Loucy (cell line): ENCODE measurements at regions not wholly inside any gene's neighbourhood (a gene's known extent, or its start where the extent isn't known, plus 50 kb on each side); places are given as distances from the start of the nearest gene placed in this dataset.
A peak's percentile ranks its signal among the peaks of the same experiment; 100 is the strongest.
"Not testable (repeated sequence)": the region's sequence is repeated elsewhere in the genome, so short reads cannot be mapped to it uniquely, and the experiment has no call there.

Experiments used
- H2AFZ ChIP-seq: fragments of 200-600 bp; sonication (generic); 2 replicates; pipeline ENCODE4 v1.6.0; 2016; ENCODE audit warnings: antibody characterized with exemption, mild to moderate bottlenecking, low read length, moderate library complexity
- H3F3A ChIP-seq: fragments of 200-600 bp; 2 replicates; pipeline ENCODE4 v1.6.0; 2016; ENCODE audit warnings: antibody characterized with exemption, low read depth, mild to moderate bottlenecking
- H3K27me3 ChIP-seq: fragments of 200-600 bp; sonication (generic); 2 replicates; pipeline ENCODE4 v1.6.1; 2014; ENCODE audit warnings: low read length, mild to moderate bottlenecking; ENCODE audit not compliant: insufficient read depth, poor library complexity, severe bottlenecking
- H3K36me3 ChIP-seq: fragments of 200-600 bp; sonication (generic); 2 replicates; pipeline ENCODE4 v1.6.1; 2016; ENCODE audit warnings: low read length; ENCODE audit not compliant: insufficient read depth
- H3K4me1 ChIP-seq: fragments of 200-600 bp; sonication (generic); 2 replicates; pipeline ENCODE4 v1.5.1; 2014; ENCODE audit warnings: low read length, mild to moderate bottlenecking; ENCODE audit not compliant: insufficient read depth, poor library complexity, severe bottlenecking
- H3K4me2 ChIP-seq: fragments of 200-600 bp; sonication (generic); 2 replicates; pipeline ENCODE4 v1.6.0; 2014; ENCODE audit warnings: antibody characterized with exemption, low read length, low read depth, mild to moderate bottlenecking; ENCODE audit not compliant: poor library complexity, severe bottlenecking
- H3K4me3 ChIP-seq: fragments of 200-600 bp; sonication (generic); 2 replicates; pipeline ENCODE4 v1.5.1; 2014; ENCODE audit warnings: low read length, mild to moderate bottlenecking, mixed read lengths; ENCODE audit not compliant: poor library complexity, severe bottlenecking
- H3K79me2 ChIP-seq: fragments of 200-600 bp; sonication (generic); 2 replicates; pipeline ENCODE4 v1.6.1; 2014; ENCODE audit warnings: low read length; ENCODE audit not compliant: insufficient read depth
- H3K9ac ChIP-seq: fragments of 200-600 bp; sonication (generic); 2 replicates; pipeline ENCODE4 v1.6.0; 2014; ENCODE audit warnings: mild to moderate bottlenecking, low read depth, low read length, moderate library complexity; ENCODE audit not compliant: poor library complexity, severe bottlenecking
- H3K9me2 ChIP-seq: fragments of 200-600 bp; sonication (generic); replicated peaks from 2 replicates; pipeline ENCODE4 v1.6.1; 2016; ENCODE audit warnings: low read depth, low read length, mixed read lengths
- H3K9me3 ChIP-seq: fragments of 200-600 bp; sonication (generic); 2 replicates; pipeline ENCODE4 v1.6.1; 2014; ENCODE audit warnings: mild to moderate bottlenecking, antibody characterized with exemption, low read length, low read depth; ENCODE audit not compliant: insufficient read depth
- H4K20me1 ChIP-seq: fragments of 200-600 bp; sonication (generic); 2 replicates; pipeline ENCODE4 v1.6.0; 2014; ENCODE audit warnings: antibody characterized with exemption, low read length, mild to moderate bottlenecking; ENCODE audit not compliant: insufficient read depth, poor library complexity, severe bottlenecking
- EZH2phosphoT487 ChIP-seq: fragments of 200-600 bp; IDR thresholded peaks from 2 replicates; pipeline ENCODE4 v1.6.1; 2018; ENCODE audit warnings: antibody characterized with exemption, mild to moderate bottlenecking, moderate library complexity, borderline replicate concordance
- TF ChIP-seq, protein P1 (sequence below): fragments of 200-600 bp; sonication (generic); conservative IDR thresholded peaks from 2 replicates; pipeline ENCODE4 v1.5.1; 2014; ENCODE audit warnings: mild to moderate bottlenecking, antibody characterized with exemption, low read length

DNA sequence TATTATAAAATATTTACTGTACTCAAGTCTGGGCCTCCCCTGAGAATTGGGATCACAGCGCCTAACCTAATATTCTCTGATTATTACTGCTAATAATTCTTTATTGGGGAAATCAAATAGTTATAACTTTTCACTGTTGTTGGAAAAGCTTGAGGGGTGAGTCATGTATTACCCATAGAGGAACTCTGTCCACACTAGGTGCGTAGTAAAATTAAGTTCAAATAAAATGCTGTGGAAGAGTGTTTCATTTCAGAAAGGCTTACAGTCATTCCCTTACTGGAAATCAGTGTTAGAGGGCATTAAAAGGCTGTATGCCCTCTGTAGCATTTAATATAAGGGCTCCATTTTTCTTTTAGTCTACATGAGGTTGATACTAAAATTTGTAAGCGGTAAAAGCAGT lies 135.0 kb upstream of the NFIA start:
- Histone ChIP-seq H3K4me2 (peak overlapping the region; percentile 75), H3K9me2 (no peaks in the 10 kb centered on the region)
- TF ChIP-seq, protein P1, sequence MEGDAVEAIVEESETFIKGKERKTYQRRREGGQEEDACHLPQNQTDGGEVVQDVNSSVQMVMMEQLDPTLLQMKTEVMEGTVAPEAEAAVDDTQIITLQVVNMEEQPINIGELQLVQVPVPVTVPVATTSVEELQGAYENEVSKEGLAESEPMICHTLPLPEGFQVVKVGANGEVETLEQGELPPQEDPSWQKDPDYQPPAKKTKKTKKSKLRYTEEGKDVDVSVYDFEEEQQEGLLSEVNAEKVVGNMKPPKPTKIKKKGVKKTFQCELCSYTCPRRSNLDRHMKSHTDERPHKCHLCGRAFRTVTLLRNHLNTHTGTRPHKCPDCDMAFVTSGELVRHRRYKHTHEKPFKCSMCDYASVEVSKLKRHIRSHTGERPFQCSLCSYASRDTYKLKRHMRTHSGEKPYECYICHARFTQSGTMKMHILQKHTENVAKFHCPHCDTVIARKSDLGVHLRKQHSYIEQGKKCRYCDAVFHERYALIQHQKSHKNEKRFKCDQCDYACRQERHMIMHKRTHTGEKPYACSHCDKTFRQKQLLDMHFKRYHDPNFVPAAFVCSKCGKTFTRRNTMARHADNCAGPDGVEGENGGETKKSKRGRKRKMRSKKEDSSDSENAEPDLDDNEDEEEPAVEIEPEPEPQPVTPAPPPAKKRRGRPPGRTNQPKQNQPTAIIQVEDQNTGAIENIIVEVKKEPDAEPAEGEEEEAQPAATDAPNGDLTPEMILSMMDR, result no peak
- TF ChIP-seq EZH2phosphoT487, result no peak

DNA sequence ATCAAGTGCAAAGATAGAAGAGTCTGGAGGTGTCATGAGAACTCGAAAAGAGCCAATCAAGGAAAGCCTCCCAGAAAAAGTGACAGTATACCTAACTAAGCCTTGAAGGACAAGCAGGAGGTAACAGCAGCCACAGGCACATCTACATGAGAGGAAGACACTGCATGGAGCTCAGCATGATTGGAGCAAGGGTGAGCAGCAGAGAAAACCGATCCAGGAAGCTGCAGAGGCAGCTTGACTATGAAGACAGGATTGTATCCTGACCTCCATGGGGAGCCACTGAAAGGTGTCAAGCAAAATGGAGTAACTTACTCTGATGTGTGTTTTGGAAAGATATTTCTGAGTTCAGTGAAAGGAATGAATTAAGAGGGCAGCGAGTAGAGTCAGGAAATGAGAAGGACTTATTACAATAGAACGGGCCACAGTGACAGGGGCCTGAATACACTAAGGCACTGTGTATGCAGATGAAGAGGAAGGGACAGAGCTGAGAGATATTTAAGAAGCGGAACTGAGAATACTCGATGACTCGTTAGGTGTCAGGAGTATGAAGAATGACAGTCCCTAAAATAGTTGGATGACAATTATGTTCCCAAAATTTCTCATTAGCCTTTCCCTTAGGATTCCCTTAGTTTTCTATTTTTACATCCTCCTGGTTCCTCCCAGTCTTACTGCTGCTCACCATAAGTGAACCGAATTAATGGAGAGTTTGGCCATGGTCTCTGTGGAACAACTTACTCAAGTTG lies 139.3 kb upstream of the NFIA start:
- Histone ChIP-seq H3K9me2 (no peaks in the 10 kb centered on the region), H3K9me3 (no peaks in the 10 kb centered on the region), H2AFZ (peak overlapping the region; percentile 8; the same call in 1 of the 2 replicates), H3K4me3 (no peak overlapping the region), H3K27me3 (no peaks in the 10 kb centered on the region), H3F3A (no peaks in the 10 kb centered on the region), H3K9ac (no peak overlapping the region), H3K4me1 (peaks cover 41% of the 10 kb centered on the region), H4K20me1 (no peaks in the 10 kb centered on the region), H3K36me3 (no peaks in the 10 kb centered on the region), H3K79me2 (peaks cover 14% of the 10 kb centered on the region; the same call in 1 of the 2 replicates), H3K4me2 (no peak overlapping the region)
- TF ChIP-seq EZH2phosphoT487, result no peak
- TF ChIP-seq, protein P1, result no peak

More for the DNA sequence above, 135.0 kb upstream of the NFIA start:
- Histone ChIP-seq H3K79me2 (peaks cover 15% of the 10 kb centered on the region; the same call in 1 of the 2 replicates), H3K4me1 (peaks cover 80% of the 10 kb centered on the region), H3F3A (no peaks in the 10 kb centered on the region), H4K20me1 (no peaks in the 10 kb centered on the region), H3K4me3 (peak overlapping the region; percentile 66), H3K36me3 (no peaks in the 10 kb centered on the region), H3K9me3 (no peaks in the 10 kb centered on the region), H2AFZ (no peak overlapping the region), H3K9ac (peak overlapping the region; percentile 73), H3K27me3 (no peaks in the 10 kb centered on the region)

DNA sequence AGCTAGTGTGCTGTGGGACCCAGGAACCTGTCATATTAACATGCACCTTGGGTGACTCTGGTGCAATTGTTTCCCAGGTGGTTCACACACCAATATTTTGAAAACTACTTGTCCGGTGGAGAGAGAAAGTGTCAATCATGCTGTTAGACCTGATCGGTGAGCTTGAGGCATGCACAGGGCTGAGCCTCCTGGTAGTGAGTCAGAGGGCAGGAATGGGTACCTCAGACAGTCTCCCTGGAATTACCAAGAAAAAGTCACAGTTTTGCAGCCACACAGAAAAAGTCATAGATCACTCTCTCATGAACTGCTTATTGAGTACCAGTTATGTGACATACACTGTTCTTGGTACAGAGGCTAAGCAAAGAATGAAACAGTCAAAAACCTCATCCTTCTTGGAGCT lies 140.1 kb upstream of the NFIA start:
- Histone ChIP-seq H3F3A (no peaks in the 10 kb centered on the region), H3K4me1 (peaks cover 41% of the 10 kb centered on the region)

DNA sequence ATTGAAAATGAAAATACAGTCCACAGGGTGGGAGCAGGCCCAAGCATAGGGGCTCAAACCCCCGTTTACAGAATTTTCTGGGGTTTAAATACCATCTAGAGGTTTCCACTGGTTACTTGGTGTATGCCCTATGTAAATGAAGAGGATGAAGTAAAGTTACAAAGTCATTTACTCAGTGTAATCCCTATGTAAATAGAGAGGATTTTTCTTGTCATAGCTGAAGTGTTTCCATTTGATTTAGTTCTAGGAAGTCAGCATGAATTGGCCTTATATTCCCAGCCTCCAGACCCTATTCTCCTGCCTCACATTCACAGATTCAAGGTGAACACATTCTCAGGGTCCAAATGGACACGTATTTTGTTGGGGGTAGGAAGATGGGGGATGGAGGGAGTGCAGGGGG lies 141.7 kb upstream of the NFIA start:
- not testable (repeated sequence) for H3K4me2 ChIP-seq, H3F3A ChIP-seq, H3K36me3 ChIP-seq, H4K20me1 ChIP-seq, H2AFZ ChIP-seq, H3K79me2 ChIP-seq, H3K9me3 ChIP-seq, H3K27me3 ChIP-seq, H3K4me3 ChIP-seq, H3K9me2 ChIP-seq, H3K9ac ChIP-seq
- peaks cover 32% of the 10 kb centered on the region for H3K4me1 ChIP-seq

More for the DNA sequence above, 140.1 kb upstream of the NFIA start:
- Histone ChIP-seq H3K9me3 (no peaks in the 10 kb centered on the region), H3K27me3 (no peaks in the 10 kb centered on the region), H3K79me2 (peaks cover 6% of the 10 kb centered on the region; the same call in 1 of the 2 replicates), H4K20me1 (no peaks in the 10 kb centered on the region), H3K9ac (no peak overlapping the region), H3K36me3 (no peaks in the 10 kb centered on the region), H3K9me2 (no peaks in the 10 kb centered on the region), H3K4me3 (no peak overlapping the region), H2AFZ (no peak overlapping the region), H3K4me2 (no peak overlapping the region)
- TF ChIP-seq, protein P1, result no peak
- TF ChIP-seq EZH2phosphoT487, result no peak
